GM23248 (cell line): ENCODE measurements at regions not wholly inside any gene's neighbourhood (a gene's known extent, or its start where the extent isn't known, plus 50 kb on each side); places are given as distances from the start of the nearest gene placed in this dataset.

Experiments
- DNase-seq: peaks from one replicate; pipeline ENCODE4 v3.0.0-alpha.2; 2015
- H2AFZ ChIP-seq: fragments of 200-600 bp; sonication (generic); 2 replicates; pipeline ENCODE4 v1.6.1; 2016; ENCODE audit warnings: antibody characterized with exemption
- H3F3A ChIP-seq: fragments of 200-600 bp; sonication (generic); 2 replicates; pipeline ENCODE4 v1.6.1; 2016; ENCODE audit warnings: mild to moderate bottlenecking, antibody characterized with exemption, mixed run types; ENCODE audit not compliant: insufficient read depth
- H3K27ac ChIP-seq: fragments of 200-600 bp; sonication (generic); 2 replicates; pipeline ENCODE4 v1.5.1; 2016; ENCODE audit warnings: mild to moderate bottlenecking
- H3K27me3 ChIP-seq: fragments of 200-600 bp; sonication (generic); replicated peaks from 2 replicates; pipeline ENCODE4 v1.6.1; 2016; ENCODE audit warnings: mild to moderate bottlenecking; ENCODE audit not compliant: insufficient read depth
- H3K36me3 ChIP-seq: fragments of 200-600 bp; sonication (generic); 2 replicates; pipeline ENCODE4 v1.6.1; 2016; ENCODE audit warnings: low read depth, mild to moderate bottlenecking
- H3K4me1 ChIP-seq: fragments of 200-600 bp; sonication (generic); 2 replicates; pipeline ENCODE4 v1.6.1; 2016; ENCODE audit warnings: mild to moderate bottlenecking; ENCODE audit not compliant: insufficient read depth
- H3K4me2 ChIP-seq: fragments of 200-600 bp; sonication (generic); one replicate; pipeline ENCODE4 v1.6.1; 2016; ENCODE audit warnings: mild to moderate bottlenecking; ENCODE audit not compliant: unreplicated experiment
- H3K4me3 ChIP-seq: fragments of 200-600 bp; sonication (generic); 2 replicates; pipeline ENCODE4 v1.5.1; 2016; ENCODE audit warnings: mild to moderate bottlenecking
- H3K79me2 ChIP-seq: fragments of 200-600 bp; sonication (generic); 2 replicates; pipeline ENCODE4 v1.6.1; 2016; ENCODE audit warnings: mild to moderate bottlenecking; ENCODE audit not compliant: insufficient read depth
- H3K9ac ChIP-seq: fragments of 200-600 bp; sonication (generic); 2 replicates; pipeline ENCODE4 v1.6.1; 2016; ENCODE audit warnings: mild to moderate bottlenecking
- H3K9me2 ChIP-seq: fragments of 200-600 bp; sonication (generic); 2 replicates; pipeline ENCODE4 v1.6.1; 2016; ENCODE audit warnings: mixed run types, mild to moderate bottlenecking, moderate library complexity; ENCODE audit not compliant: insufficient read depth
- H3K9me3 ChIP-seq: fragments of 200-600 bp; sonication (generic); one replicate; pipeline ENCODE4 v1.6.1; 2017; ENCODE audit warnings: low read depth
- H4K20me1 ChIP-seq: fragments of 200-600 bp; sonication (generic); 2 replicates; pipeline ENCODE4 v1.6.0; 2016; ENCODE audit not compliant: insufficient read depth
- EZH2 ChIP-seq: fragments of 200-600 bp; sonication (generic); IDR thresholded peaks from 2 replicates; pipeline ENCODE4 v1.6.1; 2018; ENCODE audit warnings: antibody characterized with exemption, mild to moderate bottlenecking; ENCODE audit not compliant: insufficient read depth, poor library complexity, severe bottlenecking
- EZH2phosphoT487 ChIP-seq: fragments of 200-600 bp; sonication (generic); IDR thresholded peaks from 2 replicates; pipeline ENCODE4 v1.6.1; 2018; ENCODE audit warnings: antibody characterized with exemption, moderate library complexity, mild to moderate bottlenecking, low read depth; ENCODE audit not compliant: insufficient read depth
- WGBS, 2 experiments: methylation state at CpG; one replicate each; pipeline ENCODE4 v1.1.6; 2015 to 2017; ENCODE audit warnings: low lambda C conversion rate in 2 of 2, low coverage in 1 of 2; ENCODE audit errors: missing lambda C conversion rate in 2 of 2; 5-methylcytosine and 5-hydroxymethylcytosine counted together
- in situ Hi-C: fragments of 300-500 bp; cut with MboI; formaldehyde crosslinking; loops from 2 replicates; pipeline ENCODE4 v1.15.0; 2020

DNA sequence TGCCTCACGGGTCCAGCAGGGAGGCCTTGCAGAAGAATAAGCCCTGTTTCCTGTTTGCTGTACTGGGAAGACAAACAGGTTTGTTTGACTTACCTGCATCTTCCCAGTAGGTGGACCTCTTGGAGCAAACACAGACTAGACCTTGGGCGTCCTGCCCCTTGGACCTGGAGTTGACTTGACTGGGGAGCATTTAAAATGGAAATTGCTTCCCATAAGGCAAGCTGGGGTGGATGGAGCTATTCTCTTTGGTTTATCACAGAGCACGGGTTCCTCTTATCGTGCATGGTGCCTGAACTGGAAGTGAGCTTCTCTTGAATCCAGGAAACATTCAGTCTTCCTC, 151.4 kb downstream of the RPLP1 start:
- no peak overlapping the region for H3K27ac ChIP-seq
- 51 to 52% methylated on average over 4 of the region's 4 CpGs for WGBS, 2 experiments
- DNase-seq, result no peak
- H3K9me2 ChIP-seq, result no peaks in the 10 kb centered on the region
- H3K4me2 ChIP-seq, result no peak overlapping the region
- no peaks in the 10 kb centered on the region for H3K9me3 ChIP-seq
- no peaks in the 10 kb centered on the region for H4K20me1 ChIP-seq
- H3F3A ChIP-seq, result no peaks in the 10 kb centered on the region
- peaks cover 49% of the 10 kb centered on the region for H3K27me3 ChIP-seq
- H3K4me3 ChIP-seq, result no peak overlapping the region
- no peak overlapping the region for H2AFZ ChIP-seq
- in situ Hi-C loops, result no loop called here
- no peaks in the 10 kb centered on the region for H3K36me3 ChIP-seq
- H3K9ac ChIP-seq, result no peak overlapping the region
- TF ChIP-seq EZH2 (no peak), EZH2phosphoT487 (no peak)
- no peaks in the 10 kb centered on the region for H3K79me2 ChIP-seq
- no peaks in the 10 kb centered on the region for H3K4me1 ChIP-seq

DNA sequence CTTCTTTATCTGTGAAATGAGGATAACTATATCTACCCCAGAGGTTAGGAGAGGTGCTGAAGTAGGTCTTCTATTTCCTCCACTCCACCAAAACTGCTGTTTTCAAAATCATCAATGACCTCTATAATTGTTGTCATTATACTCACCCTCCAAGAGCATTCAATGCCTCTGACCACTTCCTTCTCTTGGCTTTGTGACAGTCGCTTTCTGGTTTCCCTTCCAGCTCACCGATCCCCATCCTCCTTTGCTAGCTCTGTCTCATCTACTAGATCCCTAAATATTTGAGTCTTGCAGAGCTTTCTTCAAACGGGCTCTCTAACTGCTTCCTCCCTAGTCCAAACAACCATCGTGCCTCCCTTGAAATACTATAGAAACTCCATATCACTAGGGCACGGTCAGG, 153.5 kb downstream of the RPLP1 start:
- H3K4me3 ChIP-seq, result no peak overlapping the region
- no peaks in the 10 kb centered on the region for H3F3A ChIP-seq
- WGBS, 2 experiments, result 52 to 53% methylated on average over 5 of the region's 5 CpGs
- no peaks in the 10 kb centered on the region for H4K20me1 ChIP-seq
- no peak overlapping the region for H3K9ac ChIP-seq
- TF ChIP-seq EZH2 (no peak), EZH2phosphoT487 (no peak)
- no peak overlapping the region for H2AFZ ChIP-seq
- H3K79me2 ChIP-seq, result no peaks in the 10 kb centered on the region
- no peak overlapping the region for H3K27ac ChIP-seq
- in situ Hi-C loops, result no loop called here
- no peaks in the 10 kb centered on the region for H3K9me2 ChIP-seq
- H3K4me1 ChIP-seq, result no peaks in the 10 kb centered on the region
- peaks cover 45% of the 10 kb centered on the region for H3K27me3 ChIP-seq
- no peak for DNase-seq
- no peak overlapping the region for H3K4me2 ChIP-seq
- H3K36me3 ChIP-seq, result no peaks in the 10 kb centered on the region
- no peaks in the 10 kb centered on the region for H3K9me3 ChIP-seq

DNA sequence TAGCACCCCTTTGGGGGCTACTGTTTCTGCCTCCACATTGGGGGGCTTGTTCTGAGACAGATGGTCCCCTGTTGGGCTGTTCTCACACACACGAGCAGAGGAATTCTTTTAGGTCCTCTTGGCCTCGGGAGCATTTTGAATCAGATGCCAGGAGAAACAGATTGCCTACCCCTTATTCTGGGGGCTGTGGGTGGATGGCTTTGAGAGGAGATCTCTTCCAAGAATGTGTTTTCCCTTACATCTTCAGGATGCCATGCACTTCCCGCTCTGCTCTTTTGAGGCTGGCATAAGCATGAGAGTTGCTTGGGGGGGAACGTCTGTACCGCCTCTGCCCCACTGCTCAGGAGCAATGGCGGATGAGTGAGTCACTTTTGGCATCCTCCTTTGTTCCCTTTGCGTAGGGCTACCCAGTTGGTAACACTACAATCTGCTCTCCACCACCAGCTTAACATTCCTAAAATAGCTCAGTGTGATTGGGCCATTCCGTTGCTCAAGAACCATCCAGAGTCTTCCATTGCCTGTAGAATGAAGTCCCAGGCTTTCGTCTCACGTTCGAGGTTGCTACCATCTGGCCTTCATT, 154.4 kb downstream of the RPLP1 start:
- H3K9me3 ChIP-seq, result no peaks in the 10 kb centered on the region
- H2AFZ ChIP-seq, result no peak overlapping the region
- no peak overlapping the region for H3K4me3 ChIP-seq
- WGBS, 2 experiments, result 62 to 67% methylated on average over 11 of the region's 11 CpGs
- in situ Hi-C loops, result no loop called here
- H3K9ac ChIP-seq, result no peak overlapping the region
- no peak for TF ChIP-seq EZH2phosphoT487
- TF ChIP-seq EZH2, result no peak
- no peaks in the 10 kb centered on the region for H3K9me2 ChIP-seq
- H3K79me2 ChIP-seq, result no peaks in the 10 kb centered on the region
- DNase-seq, result no peak
- no peaks in the 10 kb centered on the region for H3F3A ChIP-seq
- no peak overlapping the region for H3K4me2 ChIP-seq
- no peaks in the 10 kb centered on the region for H3K36me3 ChIP-seq
- peaks cover 37% of the 10 kb centered on the region for H3K27me3 ChIP-seq
- no peak overlapping the region for H3K27ac ChIP-seq
- H3K4me1 ChIP-seq, result no peaks in the 10 kb centered on the region
- no peaks in the 10 kb centered on the region for H4K20me1 ChIP-seq

DNA sequence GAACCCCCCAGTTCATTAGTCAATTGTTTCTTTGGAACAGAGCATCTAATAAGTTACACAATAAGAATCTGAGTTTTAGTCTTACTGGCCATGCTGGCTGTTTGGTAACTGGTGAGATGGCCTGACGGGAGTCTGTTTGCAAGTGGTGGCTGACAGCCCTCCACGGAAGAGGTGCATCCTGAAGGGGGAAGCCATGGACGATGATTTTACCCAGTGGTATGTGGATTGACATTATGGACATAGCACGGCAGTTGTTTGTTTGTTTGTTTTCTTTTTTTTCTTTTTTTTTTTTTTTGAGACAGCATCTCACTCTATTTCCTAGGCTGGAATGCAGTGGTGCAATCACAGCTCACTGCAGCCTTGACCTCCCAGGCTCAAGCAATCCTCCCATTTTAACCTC, 156.0 kb downstream of the RPLP1 start:
- no peaks in the 10 kb centered on the region for H3K36me3 ChIP-seq
- H2AFZ ChIP-seq, result no peak overlapping the region
- no peak for DNase-seq
- no peak overlapping the region for H3K9ac ChIP-seq
- TF ChIP-seq EZH2phosphoT487, result no peak
- TF ChIP-seq EZH2, result no peak
- no peaks in the 10 kb centered on the region for H3K4me1 ChIP-seq
- no peak overlapping the region for H3K4me3 ChIP-seq
- no peak overlapping the region for H3K4me2 ChIP-seq
- H3K79me2 ChIP-seq, result no peaks in the 10 kb centered on the region
- H3K9me3 ChIP-seq, result no peaks in the 10 kb centered on the region
- 60 to 72% methylated on average over 4 of the region's 4 CpGs for WGBS, 2 experiments
- in situ Hi-C loops, result no loop called here
- H3F3A ChIP-seq, result no peaks in the 10 kb centered on the region
- peaks cover 36% of the 10 kb centered on the region for H3K27me3 ChIP-seq
- no peak overlapping the region for H3K27ac ChIP-seq
- no peaks in the 10 kb centered on the region for H3K9me2 ChIP-seq
- no peaks in the 10 kb centered on the region for H4K20me1 ChIP-seq

DNA sequence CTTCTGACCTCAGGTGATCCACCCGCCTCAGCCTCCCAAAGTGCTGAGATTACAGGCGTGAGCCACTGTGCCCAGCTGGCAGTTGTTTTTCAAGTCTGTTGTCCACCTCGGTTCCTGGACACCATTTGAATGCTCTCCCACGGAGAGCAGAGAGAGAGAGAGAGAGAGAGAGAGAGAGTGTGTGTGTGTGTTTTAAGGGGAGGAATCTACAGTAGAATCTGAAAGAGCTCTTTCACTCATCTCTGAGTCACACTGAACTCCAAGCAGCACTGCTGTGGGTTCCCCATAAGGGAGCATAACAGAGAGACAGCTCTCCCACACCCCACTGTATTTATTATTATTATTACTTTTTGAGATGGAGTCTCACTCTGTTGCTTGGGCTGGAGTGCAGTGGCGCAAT, 156.6 kb downstream of the RPLP1 start:
- Histone ChIP-seq H3K27me3 (peaks cover 40% of the 10 kb centered on the region), H3K27ac (no peak overlapping the region), H2AFZ (no peak overlapping the region), H3K4me1 (no peaks in the 10 kb centered on the region), H3K79me2 (no peaks in the 10 kb centered on the region), H3K9me2 (no peaks in the 10 kb centered on the region), H3K4me2 (no peak overlapping the region), H3K9me3 (no peaks in the 10 kb centered on the region), H3K9ac (no peak overlapping the region), H3F3A (no peaks in the 10 kb centered on the region), H3K4me3 (no peak overlapping the region), H4K20me1 (no peaks in the 10 kb centered on the region), H3K36me3 (no peaks in the 10 kb centered on the region)
- in situ Hi-C loops, result no loop called here
- 43 to 47% methylated on average over 5 of the region's 5 CpGs for WGBS, 2 experiments
- TF ChIP-seq EZH2phosphoT487, result no peak
- TF ChIP-seq EZH2, result no peak
- DNase-seq, result peak; percentile 60
